ENCODE measurements at regions not wholly inside any gene's neighbourhood (a gene's known extent, or its start where the extent isn't known, plus 50 kb on each side); places are given as distances from the start of the nearest gene placed in this dataset.

- H3K27ac ChIP-seq, result no peak overlapping the region
- no peaks in the 10 kb centered on the region for H3K36me3 ChIP-seq
- no peak overlapping the region for H3K4me3 ChIP-seq
- TF ChIP-seq CTCF (IDR thresholded peaks at IDR 0.05; ENCODE audit: low read depth, low read length), result no peak
- H3K4me1 ChIP-seq (ENCODE audit: low read depth), result no peaks in the 10 kb centered on the region
- no peaks in the 10 kb centered on the region for H3K9me3 ChIP-seq (ENCODE audit: low read depth)
- no peaks in the 10 kb centered on the region for H3K27me3 ChIP-seq
- DNase-seq (ENCODE audit: low read depth in 1 of 2, low spot score in 1 of 2), result no peak
Observed at GRCh38 chr7:8973601-8974000, 540.2 kb downstream of the NXPH1 start.

GRCh38 chr7:8975681-8976080 lies 542.3 kb downstream of the NXPH1 start:
- Histone ChIP-seq H3K27ac (no peak overlapping the region), H3K4me3 (no peak overlapping the region), H3K27me3 (no peaks in the 10 kb centered on the region), H3K9me3 (ENCODE audit: low read depth) (no peaks in the 10 kb centered on the region), H3K4me1 (ENCODE audit: low read depth) (no peaks in the 10 kb centered on the region), H3K36me3 (no peaks in the 10 kb centered on the region)
- no peak for TF ChIP-seq CTCF (IDR thresholded peaks at IDR 0.05; ENCODE audit: low read depth, low read length)
- DNase-seq (ENCODE audit: low read depth in 1 of 2, low spot score in 1 of 2), result no peak

- no peaks in the 10 kb centered on the region for H3K27me3 ChIP-seq
- DNase-seq (ENCODE audit: low read depth in 1 of 2, low spot score in 1 of 2), result peak in 1 of 2 donors; percentile 5
- no peak overlapping the region for H3K4me3 ChIP-seq
- H3K36me3 ChIP-seq, result no peaks in the 10 kb centered on the region
- no peak overlapping the region for H3K27ac ChIP-seq
- no peaks in the 10 kb centered on the region for H3K9me3 ChIP-seq (ENCODE audit: low read depth)
- TF ChIP-seq CTCF (IDR thresholded peaks at IDR 0.05; ENCODE audit: low read depth, low read length), result no peak
- no peaks in the 10 kb centered on the region for H3K4me1 ChIP-seq (ENCODE audit: low read depth)
Observed at GRCh38 chr7:8982338-8982992, 549.1 kb downstream of the NXPH1 start.

- H3K36me3 ChIP-seq, result no peaks in the 10 kb centered on the region
- no peaks in the 10 kb centered on the region for H3K9me3 ChIP-seq (ENCODE audit: low read depth)
- H3K27ac ChIP-seq, result no peak overlapping the region
- no peak overlapping the region for H3K4me3 ChIP-seq
- DNase-seq (ENCODE audit: low read depth in 1 of 2, low spot score in 1 of 2), result no peak
- H3K4me1 ChIP-seq (ENCODE audit: low read depth), result no peaks in the 10 kb centered on the region
- no peak for TF ChIP-seq CTCF (IDR thresholded peaks at IDR 0.05; ENCODE audit: low read depth, low read length)
- H3K27me3 ChIP-seq, result no peaks in the 10 kb centered on the region
Observed at GRCh38 chr7:8985255-8985654, 551.8 kb downstream of the NXPH1 start.

GRCh38 chr7:8988267-8988666 lies 554.9 kb downstream of the NXPH1 start:
- no peaks in the 10 kb centered on the region for H3K27me3 ChIP-seq
- no peak for TF ChIP-seq CTCF (IDR thresholded peaks at IDR 0.05; ENCODE audit: low read depth, low read length)
- H3K4me3 ChIP-seq, result no peak overlapping the region
- H3K4me1 ChIP-seq (ENCODE audit: low read depth), result no peaks in the 10 kb centered on the region
- H3K27ac ChIP-seq, result no peak overlapping the region
- no peaks in the 10 kb centered on the region for H3K36me3 ChIP-seq
- no peaks in the 10 kb centered on the region for H3K9me3 ChIP-seq (ENCODE audit: low read depth)
- DNase-seq (ENCODE audit: low read depth in 1 of 2, low spot score in 1 of 2), result no peak

Data from cardiac muscle cell (in vitro differentiated cells and primary cell).